SU-DHL-6 (cell line): ENCODE measurements at regions not wholly inside any gene's neighbourhood (a gene's known extent, or its start where the extent isn't known, plus 50 kb on each side); places are given as distances from the start of the nearest gene placed in this dataset.

Experiments
- H2AFZ ChIP-seq: fragments of 200-600 bp; sonication (generic); 2 replicates; pipeline ENCODE4 v1.6.1; 2014; ENCODE audit warnings: low read depth, mild to moderate bottlenecking, moderate library complexity, mixed read lengths, antibody characterized with exemption, low read length; ENCODE audit not compliant: severe bottlenecking
- H3F3A ChIP-seq: fragments of 200-600 bp; shearing (Covaris generic); 2 replicates; pipeline ENCODE4 v1.6.0; 2016; ENCODE audit warnings: antibody characterized with exemption, mild to moderate bottlenecking; ENCODE audit not compliant: insufficient read depth
- H3K27ac ChIP-seq: fragments of 200-600 bp; sonication (generic); 2 replicates; pipeline ENCODE4 v1.5.1; 2016; ENCODE audit warnings: low read depth, mild to moderate bottlenecking, low read length, moderate library complexity, mixed read lengths
- H3K27me3 ChIP-seq: fragments of 200-600 bp; sonication (generic), shearing (Covaris generic); 2 replicates; pipeline ENCODE4 v1.6.0; 2014; ENCODE audit warnings: mild to moderate bottlenecking, low read length
- H3K36me3 ChIP-seq: fragments of 200-600 bp; sonication (generic); 2 replicates; pipeline ENCODE4 v1.6.1; 2014; ENCODE audit warnings: mild to moderate bottlenecking, low read length, mixed read lengths
- H3K4me2 ChIP-seq: fragments of 300-600, 200-600 bp; shearing (Covaris generic), sonication (generic); 2 replicates; pipeline ENCODE4 v1.6.0; 2014; ENCODE audit warnings: low read length, low read depth, mild to moderate bottlenecking; ENCODE audit not compliant: poor library complexity, severe bottlenecking
- H3K4me3 ChIP-seq: fragments of 200-600 bp; sonication (generic); 2 replicates; pipeline ENCODE4 v1.5.1; 2014; ENCODE audit warnings: antibody characterized with exemption, low read length, mild to moderate bottlenecking, mixed read lengths; ENCODE audit not compliant: insufficient read depth, poor library complexity, severe bottlenecking
- H3K79me2 ChIP-seq: fragments of 200-600 bp; sonication (generic); 2 replicates; pipeline ENCODE4 v1.6.1; 2014; ENCODE audit warnings: mild to moderate bottlenecking, low read length, moderate library complexity; ENCODE audit not compliant: insufficient read depth
- H3K9ac ChIP-seq: fragments of 200-600 bp; sonication (generic); 2 replicates; pipeline ENCODE4 v1.7.0; 2014; ENCODE audit warnings: mild to moderate bottlenecking, low read length
- H3K9me2 ChIP-seq: fragments of 200-600 bp; sonication (generic); replicated peaks from 2 replicates; pipeline ENCODE4 v1.6.1; 2014; ENCODE audit warnings: low read length; ENCODE audit not compliant: insufficient read depth
- H3K9me3 ChIP-seq: fragments of 200-600 bp; sonication (generic); 2 replicates; pipeline ENCODE4 v1.6.1; 2014; ENCODE audit warnings: low read length, mixed read lengths; ENCODE audit not compliant: insufficient read depth
- H4K20me1 ChIP-seq: fragments of 200-600 bp; sonication (generic); 2 replicates; pipeline ENCODE4 v1.6.1; 2014; ENCODE audit warnings: low read depth, mild to moderate bottlenecking, antibody characterized with exemption, low read length, moderate library complexity, mixed read lengths
- CTCF ChIP-seq: fragments of 200-600 bp; sonication (generic); IDR thresholded peaks from one replicate; pipeline ENCODE4 v1.5.1; 2017; ENCODE audit warnings: antibody characterized with exemption, mild to moderate bottlenecking, low read length, moderate library complexity; ENCODE audit not compliant: insufficient read depth, poor library complexity, severe bottlenecking
- EZH2phosphoT487 ChIP-seq: fragments of 200-600 bp; sonication (generic), shearing (Covaris generic); conservative IDR thresholded peaks from 2 replicates; pipeline ENCODE4 v1.6.1; 2018; ENCODE audit warnings: mild to moderate bottlenecking, antibody characterized with exemption, low read length, moderate library complexity, mixed read lengths

- Histone ChIP-seq H3K9me2 (no peaks in the 10 kb centered on the region), H2AFZ (no peak overlapping the region), H3K9me3 (no peaks in the 10 kb centered on the region), H3K9ac (no peak overlapping the region), H3K27ac (no peak overlapping the region), H3K4me2 (no peak overlapping the region), H3K79me2 (no peaks in the 10 kb centered on the region), H4K20me1 (no peaks in the 10 kb centered on the region), H3K4me3 (no peak overlapping the region), H3K36me3 (no peaks in the 10 kb centered on the region), H3F3A (no peaks in the 10 kb centered on the region), H3K27me3 (no peaks in the 10 kb centered on the region)
- TF ChIP-seq CTCF = no peak
- no peak for TF ChIP-seq EZH2phosphoT487
Observed at GRCh38 chr3:8218353-8218940, 283.2 kb upstream of the LMCD1 start.

GRCh38 chr3:8220291-8220690 lies 281.3 kb upstream of the LMCD1 start:
- Histone ChIP-seq H3K9me2 (no peaks in the 10 kb centered on the region), H3K9ac (no peak overlapping the region), H3K27ac (no peak overlapping the region), H3K36me3 (no peaks in the 10 kb centered on the region), H3K79me2 (no peaks in the 10 kb centered on the region), H3K9me3 (no peaks in the 10 kb centered on the region), H4K20me1 (no peaks in the 10 kb centered on the region), H3F3A (no peaks in the 10 kb centered on the region), H3K27me3 (no peaks in the 10 kb centered on the region), H3K4me2 (no peak overlapping the region), H2AFZ (no peak overlapping the region), H3K4me3 (no peak overlapping the region)
- no peak for TF ChIP-seq EZH2phosphoT487
- no peak for TF ChIP-seq CTCF

DNA sequence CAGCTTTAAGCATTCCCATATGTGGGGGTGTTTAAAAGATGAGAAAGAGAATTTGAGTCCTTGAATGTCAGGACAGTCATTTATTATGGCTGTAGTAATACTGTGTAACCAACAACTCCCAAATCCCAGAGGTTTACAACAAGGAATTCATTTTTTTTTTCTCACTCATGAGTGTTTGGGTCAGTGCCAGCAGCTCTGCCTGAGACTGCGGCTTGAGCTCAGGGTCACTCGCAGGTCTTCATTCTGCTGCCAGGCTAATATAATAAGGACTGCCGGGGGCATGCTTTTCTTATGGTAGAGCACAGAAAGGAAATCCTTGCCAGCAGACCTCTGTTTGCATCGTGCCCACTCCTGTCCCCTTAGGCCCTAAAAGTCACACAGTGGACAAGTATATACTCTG lies 277.9 kb upstream of the LMCD1 start:
- Histone ChIP-seq H3K79me2 (no peaks in the 10 kb centered on the region), H3F3A (no peaks in the 10 kb centered on the region), H3K27me3 (no peaks in the 10 kb centered on the region), H2AFZ (no peak overlapping the region), H3K9me3 (no peaks in the 10 kb centered on the region), H3K9ac (no peak overlapping the region), H3K4me2 (no peak overlapping the region), H3K4me3 (no peak overlapping the region), H4K20me1 (no peaks in the 10 kb centered on the region), H3K36me3 (no peaks in the 10 kb centered on the region), H3K9me2 (no peaks in the 10 kb centered on the region), H3K27ac (no peak overlapping the region)
- TF ChIP-seq EZH2phosphoT487 (no peak), CTCF (no peak)

DNA sequence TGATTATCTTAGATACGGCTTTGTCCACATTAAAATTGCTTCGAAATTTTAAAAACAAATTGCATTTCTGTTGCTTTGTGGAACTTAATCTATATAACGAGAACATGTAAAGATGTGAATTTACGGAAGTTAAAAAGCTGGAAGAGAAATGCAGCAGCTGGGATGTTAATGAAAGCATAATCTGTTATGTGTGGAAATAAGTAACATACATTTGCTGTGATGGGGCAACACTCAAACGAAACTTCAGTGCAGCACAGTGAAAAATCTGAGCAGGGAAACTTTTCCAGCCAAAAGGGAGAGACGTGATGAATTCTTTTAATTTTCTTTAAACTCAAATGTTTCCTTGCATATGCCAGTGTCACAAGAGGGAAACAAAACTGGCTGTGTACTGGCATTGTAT lies 276.7 kb upstream of the LMCD1 start:
- Histone ChIP-seq H3K27ac (no peak overlapping the region), H3K9me3 (no peaks in the 10 kb centered on the region)

More for the DNA sequence above, 276.7 kb upstream of the LMCD1 start:
- no peaks in the 10 kb centered on the region for H3F3A ChIP-seq
- no peaks in the 10 kb centered on the region for H3K27me3 ChIP-seq
- H3K9ac ChIP-seq = no peak overlapping the region
- no peaks in the 10 kb centered on the region for H3K36me3 ChIP-seq
- TF ChIP-seq EZH2phosphoT487 = no peak
- no peak for TF ChIP-seq CTCF
- no peak overlapping the region for H2AFZ ChIP-seq
- H3K9me2 ChIP-seq = no peaks in the 10 kb centered on the region
- no peak overlapping the region for H3K4me2 ChIP-seq
- H4K20me1 ChIP-seq = no peaks in the 10 kb centered on the region
- H3K4me3 ChIP-seq = no peak overlapping the region
- H3K79me2 ChIP-seq = no peaks in the 10 kb centered on the region
